Stimulated activated CD8-positive, alpha-beta memory T cell treated with anti-CD3 and anti-CD28 coated beads, Interleukin-7, amount 100 ng/mL, for 1 hour (primary cell): ENCODE measurements at regions not wholly inside any gene's neighbourhood (a gene's known extent, or its start where the extent isn't known, plus 50 kb on each side); places are given as distances from the start of the nearest gene placed in this dataset.
"Not testable (repeated sequence)": the region's sequence is repeated elsewhere in the genome, so short reads cannot be mapped to it uniquely, and the experiment has no call there.

ENCODE experiments used
- DNase-seq, 2 donors: peaks; one replicate each; pipeline ENCODE4 v3.0.0-alpha.2; 2020; ENCODE audit warnings: low read depth in 2 of 2

- DNase-seq, result not testable (repeated sequence)
Measured at GRCh38 chr17:20681746-20682722, 102.5 kb downstream of the CDRT15L2 start.

- not testable (repeated sequence) for DNase-seq
Measured at GRCh38 chr17:20683651-20684229, 104.2 kb downstream of the CDRT15L2 start.

GRCh38 chr17:20684975-20685374 is 105.5 kb downstream of the CDRT15L2 start:
- DNase-seq, result not testable (repeated sequence)

- DNase-seq, result not testable (repeated sequence)
Measured at GRCh38 chr17:20687584-20687983, 108.1 kb downstream of the CDRT15L2 start.

- not testable (repeated sequence) for DNase-seq
Measured at GRCh38 chr17:20689170-20689749, 109.7 kb downstream of the CDRT15L2 start.

GRCh38 chr17:20692706-20693105 is 113.2 kb downstream of the CDRT15L2 start:
- DNase-seq, result not testable (repeated sequence)

GRCh38 chr17:20695871-20696270 is 116.3 kb downstream of the CDRT15L2 start:
- not testable (repeated sequence) for DNase-seq

- DNase-seq, result not testable (repeated sequence)
Measured at GRCh38 chr17:20698463-20699206, 119.1 kb downstream of the CDRT15L2 start.

- DNase-seq, result not testable (repeated sequence)
Measured at GRCh38 chr17:20700528-20700927, 121.0 kb downstream of the CDRT15L2 start.

GRCh38 chr17:20701366-20701765 is 121.8 kb downstream of the CDRT15L2 start:
- DNase-seq, result not testable (repeated sequence)

- no peak for DNase-seq
Measured at GRCh38 chr17:20702692-20703091, 123.2 kb downstream of the CDRT15L2 start.

GRCh38 chr17:20703781-20704180 is 124.3 kb downstream of the CDRT15L2 start:
- no peak for DNase-seq

GRCh38 chr17:20705186-20705585 is 125.7 kb downstream of the CDRT15L2 start:
- DNase-seq, result not testable (repeated sequence)

- no peak for DNase-seq
Measured at GRCh38 chr17:20706751-20707373, 127.3 kb downstream of the CDRT15L2 start.

- DNase-seq, result not testable (repeated sequence)
Measured at GRCh38 chr17:20708821-20709220, 129.3 kb downstream of the CDRT15L2 start.

GRCh38 chr17:20716481-20716880 is 137.0 kb downstream of the CDRT15L2 start:
- DNase-seq, result not testable (repeated sequence)

- no peak for DNase-seq
Measured at GRCh38 chr17:20721171-20721570, 141.6 kb downstream of the CDRT15L2 start.

GRCh38 chr17:20724391-20724790 is 144.9 kb downstream of the CDRT15L2 start:
- not testable (repeated sequence) for DNase-seq

- not testable (repeated sequence) for DNase-seq
Measured at GRCh38 chr17:20727201-20727600, 147.7 kb downstream of the CDRT15L2 start.

- DNase-seq, result no peak
Measured at GRCh38 chr17:20728181-20728580, 148.7 kb downstream of the CDRT15L2 start.

- DNase-seq, result not testable (repeated sequence)
Measured at GRCh38 chr17:20731131-20731530, 151.6 kb downstream of the CDRT15L2 start.
